ENCODE measurements at regions not wholly inside any gene's neighbourhood (a gene's known extent, or its start where the extent isn't known, plus 50 kb on each side); places are given as distances from the start of the nearest gene placed in this dataset.

DNA sequence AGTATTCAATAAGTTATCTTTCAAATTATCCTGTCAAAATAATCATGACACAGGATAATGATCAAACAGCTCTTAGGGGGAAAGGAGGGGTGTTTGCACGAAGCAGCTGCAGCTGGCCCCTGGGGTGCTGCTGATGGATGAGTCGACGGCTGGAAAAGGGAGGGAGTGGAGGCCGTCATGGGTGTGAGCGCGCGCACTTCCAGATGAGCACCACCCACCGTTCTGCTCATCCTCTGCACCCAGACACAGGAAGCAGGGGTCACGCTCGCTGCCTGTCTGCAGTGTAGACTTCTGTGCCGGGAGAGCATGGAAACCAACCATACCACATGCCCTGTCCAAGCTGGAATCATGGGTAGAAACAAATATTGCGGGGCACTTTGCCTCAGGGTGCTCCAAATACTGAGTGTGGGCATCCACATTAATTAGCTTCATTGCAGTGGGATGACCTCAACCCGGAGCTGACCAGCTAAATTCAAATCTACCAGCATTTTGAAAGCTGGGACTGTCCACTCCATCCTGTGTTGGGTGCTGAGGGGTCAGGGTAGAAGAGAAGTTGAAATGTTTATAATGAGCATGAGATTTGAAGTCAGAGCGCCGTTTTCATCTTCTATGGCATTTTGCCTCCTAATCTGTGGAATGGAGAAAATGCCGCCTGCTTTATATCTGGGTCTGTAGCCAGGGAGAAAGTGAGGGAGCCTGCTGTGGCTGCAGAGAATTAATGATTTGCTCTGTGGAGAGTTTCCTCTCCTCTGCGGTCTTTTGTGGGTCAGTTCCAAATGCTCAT, 802.4 kb downstream of the TBC1D22A start:
- Histone ChIP-seq H3K36me3 (no peaks in the 10 kb centered on the region), H3K9me3 (replicated peaks in 1 of 11) (peaks cover 0 to 8% (median 0%) of the 10 kb centered on the region in 11 experiments; a peak in 1 of 22 replicates), H4K20me1 (no peaks in the 10 kb centered on the region; a peak in 1 of 22 replicates), H3K4me1 (peaks cover 6 to 30% (median 24%) of the 10 kb centered on the region in 10 experiments; a peak in 18 of 20 replicates), H3K4me3 (no peak overlapping the region), H3K27ac (peak overlapping the region in 4 of 11 experiments; percentile 16 to 49 (median 34); a peak in 4 of 22 replicates), H3K9ac (peak overlapping the region in 1 of 11 experiments; percentile 41; a peak in 1 of 22 replicates), H3K4me2 (peak overlapping the region; percentile 15 to 77 (median 52)), H3K27me3 (no peaks in the 10 kb centered on the region)
- no peak for TF ChIP-seq Cebpa-rat (IDR thresholded peaks at IDR 0.05)

DNA sequence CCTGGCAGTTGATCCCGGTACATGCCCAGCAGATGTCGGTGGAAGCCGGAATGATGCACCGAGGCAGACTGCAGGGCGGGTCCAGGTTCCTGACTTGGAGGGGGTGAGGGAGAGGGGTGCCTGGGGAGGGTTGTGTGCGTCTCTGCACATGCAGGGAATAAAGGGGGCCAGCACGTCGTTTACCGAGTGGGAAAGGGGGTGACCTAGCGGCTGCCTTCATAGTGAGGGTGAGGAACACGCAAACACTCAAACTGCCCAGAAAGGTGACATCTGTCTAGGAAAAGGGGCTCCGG, 801.7 kb downstream of the TBC1D22A start:
- no peak for TF ChIP-seq Cebpa-rat (IDR thresholded peaks at IDR 0.05)
- H3K27me3 ChIP-seq, result no peaks in the 10 kb centered on the region
- H3K9ac ChIP-seq, result no peak overlapping the region; a peak in 1 of 22 replicates
- no peaks in the 10 kb centered on the region for H3K36me3 ChIP-seq
- peaks cover 0 to 8% (median 0%) of the 10 kb centered on the region in 11 experiments; a peak in 2 of 22 replicates for H3K9me3 ChIP-seq (replicated peaks in 1 of 11)
- H3K4me1 ChIP-seq, result peaks cover 6 to 30% (median 24%) of the 10 kb centered on the region in 10 experiments; a peak in 18 of 20 replicates
- H3K4me3 ChIP-seq, result no peak overlapping the region
- H3K4me2 ChIP-seq, result peak overlapping the region in 10 of 11 experiments; percentile 25 to 77 (median 56); a peak in 15 of 22 replicates
- peak overlapping the region in 2 of 11 experiments; percentile 16 to 24; a peak in 3 of 22 replicates for H3K27ac ChIP-seq
- H4K20me1 ChIP-seq, result no peaks in the 10 kb centered on the region; a peak in 1 of 22 replicates

DNA sequence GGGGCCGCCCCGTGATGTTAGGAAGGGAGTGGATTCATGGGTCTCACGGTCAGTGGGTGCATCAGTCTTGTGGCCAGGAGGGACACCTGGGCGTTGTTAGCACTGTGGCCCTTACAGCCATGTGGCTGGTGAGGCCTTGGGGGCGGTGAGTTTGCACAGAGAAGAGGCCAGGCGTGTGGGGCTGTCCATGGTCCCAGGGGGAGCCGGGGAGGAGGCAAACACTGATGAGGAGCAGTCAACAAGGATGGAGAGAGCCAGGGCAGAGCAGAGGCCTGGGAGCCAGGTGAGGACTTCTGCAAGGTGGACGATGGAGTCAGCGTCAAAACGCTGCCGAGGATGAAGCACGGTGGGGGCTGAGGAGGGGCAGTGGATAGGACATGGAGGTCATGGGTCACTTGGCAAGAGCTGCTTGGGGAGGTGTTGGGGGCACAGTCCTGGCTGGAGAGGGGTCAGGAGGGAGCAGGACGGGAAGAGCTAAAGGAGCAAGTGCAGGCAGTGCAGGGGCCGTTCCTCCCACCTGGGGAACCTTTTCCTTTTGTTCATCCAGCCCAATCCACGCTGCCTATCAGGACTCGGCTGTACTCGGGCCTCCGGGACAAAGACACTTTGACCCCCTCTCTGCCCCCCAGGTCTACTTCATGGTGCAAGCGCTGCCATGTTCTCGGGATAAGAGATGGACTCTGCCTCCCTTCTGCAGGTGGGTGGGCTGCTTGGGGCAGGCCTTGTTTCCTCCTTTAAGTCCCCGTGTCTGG, 801.1 kb downstream of the TBC1D22A start:
- Histone ChIP-seq H3K9ac (no peak overlapping the region), H3K4me1 (peaks cover 6 to 30% (median 24%) of the 10 kb centered on the region in 10 experiments; a peak in 18 of 20 replicates), H3K27ac (no peak overlapping the region; a peak in 1 of 22 replicates), H3K4me3 (no peak overlapping the region), H3K9me3 (replicated peaks in 1 of 11) (peaks cover 0 to 8% (median 0%) of the 10 kb centered on the region in 11 experiments; a peak in 3 of 22 replicates), H3K4me2 (peak overlapping the region in 6 of 11 experiments; percentile 51 to 77 (median 62); a peak in 11 of 22 replicates), H3K36me3 (no peaks in the 10 kb centered on the region), H4K20me1 (no peaks in the 10 kb centered on the region; a peak in 1 of 22 replicates), H3K27me3 (no peaks in the 10 kb centered on the region)
- no peak for TF ChIP-seq Cebpa-rat (IDR thresholded peaks at IDR 0.05)

DNA sequence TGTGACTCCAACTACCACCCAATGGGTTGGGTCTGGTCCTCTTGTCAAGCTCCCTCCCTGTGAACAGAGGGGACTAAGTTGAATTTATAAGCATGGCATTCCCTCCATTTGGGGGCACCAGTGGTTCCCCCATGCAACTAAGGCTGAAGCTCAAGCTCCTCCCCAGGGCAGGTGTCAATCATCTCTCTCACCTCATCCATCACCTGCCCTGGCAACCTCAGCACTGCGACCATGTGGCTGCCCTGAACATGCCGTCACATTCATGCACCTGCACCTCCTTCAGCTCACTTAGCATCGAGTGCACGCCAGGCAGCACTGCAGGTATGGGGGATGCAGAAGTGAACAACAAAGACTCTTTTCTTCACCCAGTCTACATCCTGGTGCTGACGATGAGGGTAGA, 799.3 kb downstream of the TBC1D22A start:
- Histone ChIP-seq H3K36me3 (no peaks in the 10 kb centered on the region), H3K9me3 (replicated peaks in 1 of 11) (peaks cover 0 to 8% (median 0%) of the 10 kb centered on the region in 11 experiments; a peak in 2 of 22 replicates)
- TF ChIP-seq Cebpa-rat (IDR thresholded peaks at IDR 0.05), result no peak

DNA sequence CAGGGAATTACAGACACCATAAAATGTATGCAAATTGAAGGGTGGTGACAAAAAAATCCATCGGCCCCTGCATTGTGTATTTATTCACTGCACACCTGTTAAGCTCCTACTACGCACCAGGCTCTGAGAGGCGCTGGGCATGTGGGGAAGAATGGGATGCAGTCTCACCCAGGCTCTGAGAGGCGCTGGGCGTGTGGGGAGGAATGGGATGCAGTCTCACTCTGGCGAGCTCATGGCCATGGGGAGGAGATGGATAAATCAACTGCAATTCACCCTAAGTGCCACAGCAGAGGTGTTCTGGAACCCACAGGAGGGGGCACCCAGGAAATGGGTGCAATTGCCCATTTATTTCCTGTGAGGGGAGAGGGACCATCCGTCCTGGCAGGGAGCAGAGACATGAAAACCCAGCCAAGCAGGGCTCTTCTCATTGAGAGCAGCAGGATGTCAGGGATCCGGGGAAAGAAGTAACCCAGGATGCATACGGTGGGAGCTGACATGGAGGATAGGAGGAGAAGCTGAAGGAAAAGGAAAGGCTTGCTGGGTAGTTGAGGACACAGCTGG, 798.7 kb downstream of the TBC1D22A start:
- H3K27me3 ChIP-seq, result no peaks in the 10 kb centered on the region

More for the DNA sequence above, 799.3 kb downstream of the TBC1D22A start:
- H3K27ac ChIP-seq, result no peak overlapping the region
- peaks cover 6 to 30% (median 24%) of the 10 kb centered on the region in 10 experiments; a peak in 18 of 20 replicates for H3K4me1 ChIP-seq
- H3K4me2 ChIP-seq, result no peak overlapping the region
- no peaks in the 10 kb centered on the region; a peak in 1 of 22 replicates for H4K20me1 ChIP-seq
- no peak overlapping the region for H3K9ac ChIP-seq
- no peaks in the 10 kb centered on the region for H3K27me3 ChIP-seq
- no peak overlapping the region for H3K4me3 ChIP-seq

DNA sequence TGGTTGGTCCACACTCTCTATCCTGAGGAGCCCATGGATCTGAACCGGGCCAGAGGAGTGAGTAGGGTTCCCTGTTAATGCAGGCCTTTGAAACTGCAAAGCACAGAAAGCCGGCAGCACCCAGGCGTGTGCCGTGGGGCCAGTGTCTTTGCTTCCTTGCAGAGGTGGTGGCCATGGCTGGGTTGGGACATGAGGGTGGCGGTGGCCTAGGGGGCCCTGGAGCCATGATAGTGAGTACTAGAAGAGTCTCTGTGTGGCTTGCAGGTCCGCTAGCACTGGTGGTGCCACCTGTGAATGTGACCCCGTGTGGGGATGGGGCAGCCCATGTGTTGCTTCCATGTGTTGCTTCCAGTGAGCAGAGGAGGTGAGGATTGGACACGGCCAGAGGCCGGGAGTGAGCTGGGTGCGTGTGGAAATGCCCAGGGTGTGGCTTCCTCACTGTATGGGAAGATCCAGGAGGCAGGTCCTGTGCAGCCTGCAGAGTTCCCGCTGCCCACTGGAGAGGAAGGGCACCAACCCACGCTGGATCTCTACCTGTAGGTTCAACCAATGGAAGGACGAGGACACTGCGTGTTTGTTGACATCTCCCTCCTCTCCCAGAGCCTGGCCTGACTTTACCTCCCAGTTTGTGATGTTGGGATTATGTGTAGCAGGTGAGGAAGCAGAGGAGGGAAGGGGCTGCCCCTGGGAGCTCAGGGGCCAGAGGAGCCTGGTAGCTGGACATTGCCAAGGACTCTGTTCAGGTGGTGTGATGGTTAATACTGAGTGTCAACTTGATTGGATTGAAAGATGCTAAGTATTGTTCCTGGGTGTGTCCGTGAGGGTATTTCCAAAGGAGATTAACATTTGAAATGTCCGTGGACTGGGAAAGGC, 796.6 kb downstream of the TBC1D22A start:
- no peak overlapping the region for H3K4me2 ChIP-seq
- TF ChIP-seq Cebpa-rat (IDR thresholded peaks at IDR 0.05), result no peak
- H3K9ac ChIP-seq, result no peak overlapping the region
- H3K27ac ChIP-seq, result no peak overlapping the region
- peaks cover 0 to 9% (median 6%) of the 10 kb centered on the region in 10 experiments; a peak in 15 of 20 replicates for H3K4me1 ChIP-seq
- H3K9me3 ChIP-seq (replicated peaks in 1 of 11), result peaks cover 0 to 8% (median 0%) of the 10 kb centered on the region in 11 experiments; a peak in 2 of 22 replicates
- H3K27me3 ChIP-seq, result no peaks in the 10 kb centered on the region
- no peak overlapping the region for H3K4me3 ChIP-seq
- no peaks in the 10 kb centered on the region for H3K36me3 ChIP-seq
- H4K20me1 ChIP-seq, result no peaks in the 10 kb centered on the region; a peak in 1 of 22 replicates

More for the DNA sequence above, 798.7 kb downstream of the TBC1D22A start:
- TF ChIP-seq Cebpa-rat (IDR thresholded peaks at IDR 0.05), result no peak
- H3K9ac ChIP-seq, result no peak overlapping the region
- no peaks in the 10 kb centered on the region for H3K36me3 ChIP-seq
- no peak overlapping the region for H3K27ac ChIP-seq
- H3K4me2 ChIP-seq, result no peak overlapping the region
- H3K4me3 ChIP-seq, result no peak overlapping the region
- H4K20me1 ChIP-seq, result no peaks in the 10 kb centered on the region; a peak in 1 of 22 replicates
- H3K4me1 ChIP-seq, result peaks cover 6 to 27% (median 23%) of the 10 kb centered on the region in 10 experiments; a peak in 18 of 20 replicates
- peaks cover 0 to 8% (median 0%) of the 10 kb centered on the region in 11 experiments; a peak in 2 of 22 replicates for H3K9me3 ChIP-seq (replicated peaks in 1 of 11)

DNA sequence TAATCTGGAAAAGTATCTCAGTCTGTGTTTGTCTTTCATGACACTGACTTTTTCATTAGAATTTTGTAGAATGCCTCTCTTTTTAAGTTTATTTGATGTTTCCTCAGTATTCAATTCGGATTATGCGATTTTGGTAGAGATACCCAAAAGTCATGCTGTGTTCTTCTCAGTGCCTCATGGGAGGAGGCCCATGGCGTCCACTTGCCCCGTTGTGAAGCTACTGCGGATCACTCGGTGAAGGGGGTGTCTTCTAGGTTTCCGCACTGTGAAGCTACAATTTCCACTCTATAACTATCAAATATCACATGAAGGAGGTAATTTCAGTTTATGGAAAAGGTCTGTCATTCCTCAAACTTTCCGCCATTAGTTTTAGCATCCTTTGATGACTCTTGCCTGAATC, 794.0 kb downstream of the TBC1D22A start:
- H3K36me3 ChIP-seq, result no peaks in the 10 kb centered on the region
- H3K27me3 ChIP-seq, result no peaks in the 10 kb centered on the region
- no peak overlapping the region for H3K27ac ChIP-seq
- no peak overlapping the region for H3K9ac ChIP-seq
- H3K4me2 ChIP-seq, result no peak overlapping the region
- H3K4me3 ChIP-seq, result no peak overlapping the region
- peaks cover 0 to 8% (median 0%) of the 10 kb centered on the region in 11 experiments; a peak in 2 of 22 replicates for H3K9me3 ChIP-seq (replicated peaks in 1 of 11)
- TF ChIP-seq Cebpa-rat (IDR thresholded peaks at IDR 0.05), result no peak
- no peaks in the 10 kb centered on the region for H4K20me1 ChIP-seq
- no peaks in the 10 kb centered on the region for H3K4me1 ChIP-seq

DNA sequence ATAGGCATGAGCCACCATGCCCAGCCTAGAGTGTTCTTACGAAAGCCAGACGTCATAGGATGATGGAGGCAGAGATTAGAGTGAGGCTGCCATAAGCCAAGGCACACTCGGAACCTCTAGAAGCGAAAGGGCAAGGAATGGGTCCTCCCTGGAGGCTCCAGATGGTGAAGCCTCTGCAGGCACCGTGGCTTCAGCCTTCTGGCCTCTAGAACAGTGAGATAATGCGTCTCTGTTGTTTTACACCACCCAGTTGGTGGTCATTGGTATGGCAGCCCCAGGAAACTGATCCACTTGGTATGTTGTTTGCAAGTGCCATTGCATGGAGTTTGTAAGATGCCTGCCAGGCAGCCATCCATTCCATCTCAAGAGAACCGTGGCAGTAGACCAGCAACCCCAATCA, 791.0 kb downstream of the TBC1D22A start:
- Histone ChIP-seq H4K20me1 (no peaks in the 10 kb centered on the region), H3K27me3 (no peaks in the 10 kb centered on the region), H3K4me3 (no peak overlapping the region), H3K9ac (no peak overlapping the region), H3K9me3 (replicated peaks in 1 of 11) (no peaks in the 10 kb centered on the region), H3K27ac (no peak overlapping the region), H3K36me3 (no peaks in the 10 kb centered on the region), H3K4me1 (peaks cover 0 to 3% (median 0%) of the 10 kb centered on the region in 10 experiments; a peak in 1 of 20 replicates), H3K4me2 (no peak overlapping the region)
- no peak for TF ChIP-seq Cebpa-rat (IDR thresholded peaks at IDR 0.05)
